Effector memory CD4-positive, alpha-beta T cell (primary cell): ENCODE measurements at regions not wholly inside any gene's neighbourhood (a gene's known extent, or its start where the extent isn't known, plus 50 kb on each side); places are given as distances from the start of the nearest gene placed in this dataset.

Experiments used
- DNase-seq, 3 donors: peaks; one replicate each; pipeline ENCODE4 v3.0.0-alpha.2; 2020
- H3K27ac ChIP-seq: 2 replicates; pipeline ENCODE4 v1.7.0; 2013; ENCODE audit warnings: mild to moderate bottlenecking, low read length, moderate library complexity; ENCODE audit not compliant: insufficient read depth, poor library complexity, severe bottlenecking
- H3K27me3 ChIP-seq: replicated peaks from 2 replicates; pipeline ENCODE4 v1.7.0; 2013; ENCODE audit warnings: mild to moderate bottlenecking, low read length; ENCODE audit not compliant: insufficient read depth, control insufficient read depth, poor library complexity, severe bottlenecking
- H3K36me3 ChIP-seq: 2 replicates; pipeline ENCODE4 v1.7.0; 2013; ENCODE audit warnings: mild to moderate bottlenecking, low read length, moderate library complexity; ENCODE audit not compliant: control insufficient read depth, insufficient read depth
- H3K4me1 ChIP-seq: 2 replicates; pipeline ENCODE4 v1.7.0; 2013; ENCODE audit warnings: low read length, mild to moderate bottlenecking; ENCODE audit not compliant: control insufficient read depth, insufficient read depth, poor library complexity, severe bottlenecking
- H3K4me3 ChIP-seq: 2 replicates; pipeline ENCODE4 v1.7.0; 2013; ENCODE audit warnings: low read length, low read depth, mild to moderate bottlenecking; ENCODE audit not compliant: insufficient read depth, poor library complexity, severe bottlenecking
- H3K9me3 ChIP-seq: 2 replicates; pipeline ENCODE4 v1.7.0; 2013; ENCODE audit warnings: mild to moderate bottlenecking, low read length, moderate library complexity; ENCODE audit not compliant: control insufficient read depth

DNA sequence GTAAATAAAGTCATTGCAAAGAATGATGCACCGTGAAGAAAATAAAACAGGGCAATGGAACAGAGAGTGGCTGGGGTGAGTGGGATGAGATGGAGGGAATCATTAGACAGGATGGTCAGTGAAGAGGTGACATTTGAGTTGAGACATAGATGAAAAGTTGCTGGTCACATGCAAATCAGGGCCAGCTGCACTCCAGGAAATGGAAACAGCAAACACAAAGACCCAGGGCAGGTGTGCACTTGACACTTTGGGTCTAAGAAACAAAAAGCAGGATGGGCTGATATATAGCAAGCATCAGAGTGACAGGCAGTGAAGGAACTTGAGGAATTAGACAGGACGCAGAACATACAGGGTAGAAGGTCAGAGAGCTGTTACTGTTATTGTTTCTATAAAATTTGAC, 171.5 kb upstream of the RIPOR2 start:
- Histone ChIP-seq H3K4me3 (no peak overlapping the region), H3K27me3 (no peaks in the 10 kb centered on the region), H3K4me1 (no peaks in the 10 kb centered on the region), H3K27ac (no peak overlapping the region), H3K36me3 (peaks cover 50% of the 10 kb centered on the region), H3K9me3 (no peaks in the 10 kb centered on the region)
- DNase-seq: no peak

DNA sequence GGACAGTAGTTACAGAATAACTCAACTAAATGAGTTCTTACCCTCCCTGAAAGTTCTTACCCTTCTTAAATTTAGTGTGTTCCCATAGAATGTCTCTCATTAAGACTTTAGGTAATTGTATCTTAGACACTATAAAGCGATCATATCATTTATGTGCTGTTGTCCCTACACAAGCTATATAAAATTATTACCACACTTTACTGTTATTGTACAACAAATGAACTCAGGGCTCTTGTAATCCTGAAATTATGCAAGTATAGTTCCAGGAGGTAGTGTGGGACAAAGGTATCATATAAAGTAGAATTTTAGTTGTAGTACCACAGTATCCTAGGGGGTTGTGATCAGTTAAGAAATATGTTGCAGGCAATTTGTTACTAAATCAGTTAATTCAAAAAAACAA, 167.4 kb upstream of the CARMIL1 start:
- Histone ChIP-seq H3K27ac (no peak overlapping the region), H3K36me3 (peaks cover 59% of the 10 kb centered on the region), H3K9me3 (no peaks in the 10 kb centered on the region), H3K4me3 (no peak overlapping the region), H3K4me1 (no peaks in the 10 kb centered on the region), H3K27me3 (no peaks in the 10 kb centered on the region)
- DNase-seq: no peak

DNA sequence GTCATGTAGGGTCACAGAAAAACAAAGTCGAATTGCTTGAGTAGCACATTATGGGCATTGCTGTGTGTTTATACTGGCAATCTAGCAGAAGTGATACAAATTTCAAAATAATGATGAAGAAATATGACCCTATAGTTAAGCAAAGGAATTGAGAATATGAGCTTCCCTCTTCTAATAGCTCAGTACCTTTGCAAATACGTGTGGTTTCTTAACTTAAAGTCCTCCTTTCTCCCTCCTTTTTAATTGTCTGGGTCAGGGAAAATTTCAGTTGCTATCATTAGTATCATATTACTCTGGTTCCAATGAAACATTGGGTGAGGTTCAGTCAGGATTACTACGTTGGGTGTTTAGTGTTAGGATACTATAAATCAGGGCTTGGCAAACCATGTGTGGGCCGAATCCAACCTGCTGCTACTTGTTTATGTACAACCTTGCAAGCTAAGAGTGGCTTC, 166.8 kb upstream of the CARMIL1 start:
- H3K27ac ChIP-seq: no peak overlapping the region
- H3K4me1 ChIP-seq: no peaks in the 10 kb centered on the region
- no peak overlapping the region for H3K4me3 ChIP-seq
- H3K27me3 ChIP-seq: no peaks in the 10 kb centered on the region
- H3K36me3 ChIP-seq: peaks cover 53% of the 10 kb centered on the region
- H3K9me3 ChIP-seq: no peaks in the 10 kb centered on the region
- no peak for DNase-seq

DNA sequence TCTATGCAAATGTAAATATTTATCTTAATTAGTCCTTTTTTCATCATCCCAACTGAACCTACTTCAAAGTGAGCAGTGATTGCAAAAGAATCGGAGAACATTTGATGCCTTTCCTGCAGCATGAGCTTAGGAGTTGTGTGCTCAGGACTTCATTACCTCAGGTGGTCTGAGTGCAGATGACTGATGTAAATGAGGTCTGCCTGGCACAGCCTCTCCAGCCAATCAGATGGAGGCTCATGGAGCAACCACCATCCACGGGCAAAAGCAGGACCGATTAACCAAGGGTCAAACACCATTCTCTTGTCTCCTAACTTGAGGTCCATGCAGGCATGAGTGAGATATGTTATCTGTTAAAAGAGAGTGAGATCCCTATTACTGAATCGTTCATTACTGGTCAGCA, 165.7 kb upstream of the CARMIL1 start:
- no peak for DNase-seq
- peaks cover 2% of the 10 kb centered on the region for H3K4me1 ChIP-seq
- no peaks in the 10 kb centered on the region for H3K27me3 ChIP-seq
- no peak overlapping the region for H3K27ac ChIP-seq
- no peak overlapping the region for H3K4me3 ChIP-seq
- H3K36me3 ChIP-seq: peaks cover 44% of the 10 kb centered on the region
- no peaks in the 10 kb centered on the region for H3K9me3 ChIP-seq

DNA sequence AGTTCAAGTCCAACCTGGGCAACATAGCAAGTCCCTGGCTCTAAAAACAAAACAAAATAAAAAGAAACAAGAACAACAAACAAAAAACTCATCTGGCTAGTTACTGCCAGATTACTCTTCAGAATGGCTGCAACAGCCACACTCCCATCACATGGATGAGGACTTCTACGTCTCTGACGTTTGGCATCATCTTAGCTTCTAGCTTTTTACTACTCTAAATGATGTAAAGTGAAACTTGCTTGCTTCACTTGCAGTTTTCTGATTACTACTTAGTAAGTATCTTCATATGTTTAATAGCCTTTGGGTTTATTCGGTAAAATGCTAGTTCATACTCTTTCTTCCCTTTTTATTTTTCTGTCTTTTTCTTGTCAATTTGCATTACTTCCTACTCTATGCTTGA, 161.1 kb upstream of the CARMIL1 start:
- Histone ChIP-seq H3K4me1 (peaks cover 3% of the 10 kb centered on the region), H3K36me3 (peaks cover 18% of the 10 kb centered on the region), H3K27me3 (no peaks in the 10 kb centered on the region), H3K4me3 (no peak overlapping the region), H3K9me3 (no peaks in the 10 kb centered on the region), H3K27ac (no peak overlapping the region)
- no peak for DNase-seq

DNA sequence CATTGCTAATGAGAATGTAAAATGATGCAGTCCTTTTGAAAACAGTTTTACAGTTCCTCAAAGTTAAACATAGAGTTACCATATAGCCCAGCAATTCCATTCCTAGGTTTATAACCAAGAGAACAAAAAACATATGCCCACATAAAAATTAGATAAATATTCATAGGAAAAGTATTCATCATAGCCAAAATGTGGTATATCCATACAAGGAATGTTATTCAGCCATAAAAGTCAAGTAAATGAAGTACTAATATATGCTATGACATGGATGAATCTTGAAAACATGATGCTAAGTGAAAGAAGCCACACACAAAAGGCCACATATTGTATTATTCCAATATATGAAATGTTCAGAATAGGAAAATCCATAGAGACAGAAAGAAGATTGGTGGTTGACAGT, 158.0 kb upstream of the CARMIL1 start:
- Histone ChIP-seq H3K9me3 (no peaks in the 10 kb centered on the region), H3K36me3 (peaks cover 25% of the 10 kb centered on the region), H3K27me3 (no peaks in the 10 kb centered on the region), H3K4me3 (no peak overlapping the region), H3K4me1 (peaks cover 3% of the 10 kb centered on the region), H3K27ac (no peak overlapping the region)
- no peak for DNase-seq

DNA sequence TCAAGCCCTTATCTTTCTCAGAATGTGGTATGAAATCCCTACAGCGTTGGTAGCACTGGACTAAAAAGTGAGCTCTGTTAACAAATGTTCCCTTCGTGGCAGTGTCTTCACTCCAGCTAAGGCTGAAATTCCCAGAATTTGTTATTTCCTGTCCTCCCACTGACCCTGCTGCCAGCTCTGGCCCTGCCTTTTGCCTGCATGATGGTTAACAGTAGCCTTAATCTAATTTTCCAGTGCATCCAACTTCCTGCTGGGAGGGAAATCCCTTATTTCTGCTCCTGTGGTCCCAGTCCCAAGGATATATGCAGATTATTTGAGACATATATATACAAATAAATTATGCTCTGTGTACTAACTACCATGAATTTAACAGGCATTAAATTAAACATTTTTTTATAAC, 157.2 kb upstream of the CARMIL1 start:
- DNase-seq: no peak
- H3K9me3 ChIP-seq: no peaks in the 10 kb centered on the region
- H3K36me3 ChIP-seq: peaks cover 25% of the 10 kb centered on the region
- no peak overlapping the region for H3K27ac ChIP-seq
- H3K4me1 ChIP-seq: peaks cover 3% of the 10 kb centered on the region
- H3K27me3 ChIP-seq: no peaks in the 10 kb centered on the region
- H3K4me3 ChIP-seq: no peak overlapping the region

DNA sequence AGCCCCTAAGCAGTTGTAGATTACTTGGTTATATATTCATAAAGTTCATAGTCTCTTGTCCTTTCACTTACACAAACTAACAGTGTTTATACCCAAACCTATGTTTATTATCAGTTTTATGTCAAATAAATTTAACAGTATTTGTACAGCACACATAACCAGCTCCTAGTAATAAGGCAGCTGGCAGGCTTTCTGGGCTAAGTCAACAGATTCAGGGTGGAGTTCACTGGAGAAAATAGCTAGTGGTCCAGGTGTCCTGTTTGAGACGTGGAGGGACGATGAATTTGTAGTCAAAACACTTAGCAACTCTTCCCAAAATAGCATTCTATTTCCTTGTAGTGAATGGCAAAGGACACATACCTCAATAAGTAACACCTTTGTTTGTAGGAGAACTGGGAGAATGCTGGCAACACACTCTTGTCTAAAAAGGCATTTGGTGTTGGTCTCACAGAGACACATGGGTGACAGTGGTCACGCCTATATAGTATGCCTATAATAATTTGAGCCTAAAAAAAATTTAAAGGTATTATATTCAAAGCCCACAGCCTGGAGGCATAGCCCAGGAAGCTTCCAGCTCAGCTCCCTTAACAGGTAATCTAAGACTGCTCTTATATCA, 156.4 kb upstream of the CARMIL1 start:
- Histone ChIP-seq H3K27ac (no peak overlapping the region), H3K36me3 (peaks cover 30% of the 10 kb centered on the region)

DNA sequence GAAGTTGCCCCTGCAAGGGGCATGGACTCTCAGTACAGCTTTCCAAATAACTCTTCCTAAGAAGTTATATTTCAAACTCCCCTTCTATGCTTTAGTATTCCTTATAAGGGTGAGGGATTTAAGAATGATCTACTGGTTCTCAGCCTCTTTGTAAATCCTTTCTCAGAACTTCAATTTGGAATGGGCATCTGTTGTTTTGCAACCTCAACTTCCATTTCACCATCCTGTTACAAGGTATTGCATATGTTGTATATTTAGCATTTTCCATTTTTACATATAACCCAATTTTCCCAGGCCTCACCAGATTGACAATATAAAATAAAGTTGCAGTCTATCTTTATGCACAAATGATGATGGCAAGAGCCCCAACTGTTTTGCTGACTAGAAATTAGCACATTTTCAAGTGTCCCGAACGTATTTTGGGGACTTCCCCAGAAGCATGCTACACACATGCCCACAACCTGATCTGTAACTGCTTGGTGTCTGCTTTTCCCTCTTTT, 154.9 kb upstream of the CARMIL1 start:
- H3K4me3 ChIP-seq: no peak overlapping the region

More for the DNA sequence above, 156.4 kb upstream of the CARMIL1 start:
- Histone ChIP-seq H3K9me3 (no peaks in the 10 kb centered on the region), H3K27me3 (no peaks in the 10 kb centered on the region), H3K4me3 (no peak overlapping the region), H3K4me1 (peaks cover 3% of the 10 kb centered on the region)
- DNase-seq: no peak

DNA sequence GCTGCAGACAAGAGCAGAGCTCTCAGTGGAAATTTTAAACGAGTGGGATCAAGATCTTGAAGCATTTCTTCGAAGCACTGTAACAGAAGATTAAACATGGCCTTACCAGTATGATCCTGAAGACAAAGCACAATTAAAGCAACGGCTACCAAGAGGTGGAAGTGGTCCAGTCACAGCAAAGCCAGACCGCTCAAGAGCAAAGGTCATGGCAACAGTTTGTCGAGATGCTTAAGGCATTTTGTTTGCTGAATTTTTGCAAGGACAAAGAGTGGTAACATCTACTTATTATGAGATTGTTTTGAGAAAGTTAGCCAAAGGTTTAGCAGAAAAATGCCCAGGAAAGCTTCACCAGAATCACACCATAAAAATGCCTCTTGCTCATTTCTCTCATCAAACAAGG, 153.4 kb upstream of the CARMIL1 start:
- Histone ChIP-seq H3K4me3 (no peak overlapping the region), H3K9me3 (no peaks in the 10 kb centered on the region), H3K27me3 (no peaks in the 10 kb centered on the region), H3K4me1 (no peaks in the 10 kb centered on the region), H3K27ac (no peak overlapping the region), H3K36me3 (peaks cover 37% of the 10 kb centered on the region)
- no peak for DNase-seq

More for the DNA sequence above, 154.9 kb upstream of the CARMIL1 start:
- no peaks in the 10 kb centered on the region for H3K27me3 ChIP-seq
- H3K36me3 ChIP-seq: peaks cover 37% of the 10 kb centered on the region
- no peaks in the 10 kb centered on the region for H3K4me1 ChIP-seq
- no peak for DNase-seq
- H3K9me3 ChIP-seq: no peaks in the 10 kb centered on the region
- H3K27ac ChIP-seq: no peak overlapping the region
